Upper lobe of left lung (tissue), 4 donors: ENCODE measurements at regions not wholly inside any gene's neighbourhood (a gene's known extent, or its start where the extent isn't known, plus 50 kb on each side); places are given as distances from the start of the nearest gene placed in this dataset.

Experiments
- EP300 ChIP-seq, 4 donors: sonication (generic); formaldehyde crosslinking; IDR thresholded peaks; one replicate each; pipeline ENCODE4 v1.5.1; 2017; ENCODE audit warnings: antibody characterized with exemption in 4 of 4, control low read depth in 2 of 4
- POLR2A ChIP-seq, 4 donors: fragments of 450-650 bp; IDR thresholded peaks; one replicate each; pipeline ENCODE4 v1.5.1; 2016 to 2017; ENCODE audit warnings: antibody characterized with exemption in 4 of 4, mild to moderate bottlenecking in 2 of 4
- POLR2AphosphoS5 ChIP-seq, 2 donors: sonication (generic); formaldehyde crosslinking; IDR thresholded peaks; one replicate each; pipeline ENCODE4 v1.5.1; 2017; ENCODE audit warnings: antibody characterized with exemption in 2 of 2
- TF ChIP-seq, protein P1 (sequence below), 6 experiments: fragments of 450-650 bp in 4 of 6; fragments of 200-600 bp in 2 of 6; sonication (generic) in 2 of 6; IDR thresholded peaks; one replicate each; pipeline ENCODE4 v1.5.1; 2016 to 2019; ENCODE audit warnings: antibody characterized with exemption in 6 of 6

DNA sequence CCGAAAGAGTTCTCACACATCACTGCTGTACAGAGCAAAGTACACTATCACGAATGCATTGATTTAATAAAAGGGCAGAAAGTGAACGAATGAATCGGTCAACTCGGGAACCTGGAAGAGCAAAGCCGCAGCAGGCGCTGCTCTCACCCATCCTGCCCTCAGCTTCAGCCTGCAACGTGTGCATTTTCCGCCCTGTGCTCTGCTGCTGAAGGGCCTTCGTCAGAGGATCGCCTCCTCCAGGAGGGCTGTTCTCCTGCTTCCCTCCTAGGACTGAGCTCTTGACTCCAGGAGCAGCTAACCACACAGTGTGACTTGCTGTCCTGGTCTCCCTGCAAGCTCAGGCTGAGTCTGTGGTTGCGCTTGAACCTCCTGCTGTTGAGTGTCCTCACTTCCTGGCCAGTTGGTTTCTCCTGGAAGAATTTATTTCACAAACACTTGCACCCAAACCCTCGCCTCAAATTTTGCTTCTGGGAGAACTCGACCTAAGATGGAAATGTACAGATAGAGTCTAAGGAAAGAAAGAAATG, 473.0 kb upstream of the KLF6 start:
- TF ChIP-seq, protein P1, sequence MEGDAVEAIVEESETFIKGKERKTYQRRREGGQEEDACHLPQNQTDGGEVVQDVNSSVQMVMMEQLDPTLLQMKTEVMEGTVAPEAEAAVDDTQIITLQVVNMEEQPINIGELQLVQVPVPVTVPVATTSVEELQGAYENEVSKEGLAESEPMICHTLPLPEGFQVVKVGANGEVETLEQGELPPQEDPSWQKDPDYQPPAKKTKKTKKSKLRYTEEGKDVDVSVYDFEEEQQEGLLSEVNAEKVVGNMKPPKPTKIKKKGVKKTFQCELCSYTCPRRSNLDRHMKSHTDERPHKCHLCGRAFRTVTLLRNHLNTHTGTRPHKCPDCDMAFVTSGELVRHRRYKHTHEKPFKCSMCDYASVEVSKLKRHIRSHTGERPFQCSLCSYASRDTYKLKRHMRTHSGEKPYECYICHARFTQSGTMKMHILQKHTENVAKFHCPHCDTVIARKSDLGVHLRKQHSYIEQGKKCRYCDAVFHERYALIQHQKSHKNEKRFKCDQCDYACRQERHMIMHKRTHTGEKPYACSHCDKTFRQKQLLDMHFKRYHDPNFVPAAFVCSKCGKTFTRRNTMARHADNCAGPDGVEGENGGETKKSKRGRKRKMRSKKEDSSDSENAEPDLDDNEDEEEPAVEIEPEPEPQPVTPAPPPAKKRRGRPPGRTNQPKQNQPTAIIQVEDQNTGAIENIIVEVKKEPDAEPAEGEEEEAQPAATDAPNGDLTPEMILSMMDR (IDR thresholded peaks at IDR 0.05), result no peak
- TF ChIP-seq POLR2A (IDR thresholded peaks at IDR 0.05) (no peak), EP300 (IDR thresholded peaks at IDR 0.05) (no peak), POLR2AphosphoS5 (IDR thresholded peaks at IDR 0.05) (no peak)
